NCI-H526 treated with DMSO at 0.1 percent for 48 hours (cell line): ENCODE measurements at regions not wholly inside any gene's neighbourhood (a gene's known extent, or its start where the extent isn't known, plus 50 kb on each side); places are given as distances from the start of the nearest gene placed in this dataset.

ENCODE experiments used
- DNase-seq: peaks from one replicate; lab custom pipeline; 2025; lab: John Stamatoyannopoulos, UW

DNA sequence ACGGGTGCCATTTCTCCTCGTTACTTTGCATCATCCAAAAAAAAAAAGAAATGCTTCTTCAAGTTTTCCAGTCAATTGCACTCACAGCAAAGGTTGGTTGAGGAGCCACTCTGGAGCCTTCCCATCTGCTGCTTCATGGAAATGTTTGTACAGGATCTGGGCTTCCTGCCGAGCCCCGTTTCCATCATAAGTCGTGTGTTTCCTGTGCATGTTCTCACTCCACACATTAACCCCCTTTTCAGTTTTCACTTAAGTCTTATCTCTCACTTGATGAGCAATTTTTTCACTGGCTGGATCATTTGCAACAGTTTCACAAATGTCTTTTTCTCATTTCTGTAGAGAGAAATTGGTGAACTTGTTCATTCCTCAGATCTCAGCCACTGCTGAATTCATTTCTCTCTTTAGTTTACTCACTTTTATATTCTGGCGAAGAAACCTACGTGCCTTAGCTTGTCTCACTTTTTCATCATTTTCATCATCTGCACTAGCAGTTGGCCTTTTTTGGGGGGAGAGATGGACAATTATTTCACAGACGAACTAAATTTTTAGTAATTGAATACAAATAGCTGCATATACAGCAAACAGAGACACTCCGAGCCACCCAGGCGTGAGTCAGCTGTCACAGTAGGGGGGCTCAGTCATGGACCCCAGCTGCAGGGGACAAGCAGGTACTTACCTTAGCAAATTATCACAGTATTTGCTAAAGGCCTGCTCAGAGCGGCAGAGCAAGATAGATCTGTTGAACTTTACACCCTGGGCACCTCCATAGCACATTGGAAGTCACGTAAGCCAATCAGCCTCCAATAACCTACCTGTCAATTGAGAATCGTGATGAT is 750.8 kb upstream of the ID2 start:
- DNase-seq, result no peak

DNA sequence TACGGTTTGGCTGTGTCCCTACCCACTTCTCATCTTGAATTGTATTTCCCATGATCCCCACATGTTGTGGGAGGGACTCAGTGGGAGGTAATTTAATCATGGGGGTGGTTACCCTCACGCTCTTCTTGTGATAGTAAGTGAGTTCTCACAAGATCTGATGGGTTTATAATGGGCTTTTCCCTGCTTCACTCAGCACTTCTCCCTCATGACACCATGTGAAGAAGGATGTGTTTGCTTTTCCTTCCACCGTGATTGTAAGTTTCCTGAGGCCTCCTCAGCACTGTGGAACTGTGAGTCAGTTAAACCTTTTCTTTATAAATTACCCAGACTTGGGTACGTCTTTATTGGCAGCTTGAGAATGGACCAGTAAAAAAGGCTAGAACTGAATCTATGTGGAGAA is 750.0 kb upstream of the ID2 start:
- no peak for DNase-seq

DNA sequence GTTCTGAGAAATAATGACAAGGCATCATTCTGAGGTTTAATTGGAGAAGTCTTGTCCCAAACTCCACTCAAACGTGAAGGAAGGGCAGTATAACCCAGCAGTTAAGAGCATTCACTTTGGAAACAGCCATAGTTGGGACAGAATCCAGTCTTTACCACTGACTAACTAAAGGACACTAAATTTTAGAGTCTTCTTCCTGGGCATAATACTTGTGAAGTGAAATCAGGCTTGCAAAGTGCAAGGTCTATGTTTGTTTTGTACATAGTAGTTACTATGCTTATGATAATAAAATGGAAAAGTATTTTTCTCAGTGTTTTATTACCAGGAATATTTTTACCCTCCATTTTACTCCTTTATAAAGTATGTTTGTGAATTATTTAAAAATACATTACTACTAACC is 748.2 kb upstream of the ID2 start:
- DNase-seq, result no peak

DNA sequence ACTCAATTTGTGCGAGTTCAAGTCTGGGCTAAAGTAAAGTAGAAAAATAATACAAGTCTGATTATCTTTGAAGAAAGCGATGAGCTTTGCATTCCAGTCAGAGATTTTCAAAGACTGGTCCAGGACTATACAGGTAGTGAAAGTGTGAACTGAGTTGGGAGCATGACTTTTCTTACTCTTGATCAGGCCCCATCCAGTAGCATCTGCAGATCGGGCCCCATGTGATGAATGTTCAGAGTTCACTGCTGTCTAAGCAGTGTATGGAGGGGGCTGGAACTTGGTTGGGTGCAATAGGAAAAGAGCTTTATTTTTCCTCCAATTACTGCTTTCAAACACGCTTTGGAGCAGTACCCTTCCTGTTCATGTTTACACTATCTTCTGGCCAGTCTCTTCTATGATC is 747.4 kb upstream of the ID2 start:
- DNase-seq, result no peak

DNA sequence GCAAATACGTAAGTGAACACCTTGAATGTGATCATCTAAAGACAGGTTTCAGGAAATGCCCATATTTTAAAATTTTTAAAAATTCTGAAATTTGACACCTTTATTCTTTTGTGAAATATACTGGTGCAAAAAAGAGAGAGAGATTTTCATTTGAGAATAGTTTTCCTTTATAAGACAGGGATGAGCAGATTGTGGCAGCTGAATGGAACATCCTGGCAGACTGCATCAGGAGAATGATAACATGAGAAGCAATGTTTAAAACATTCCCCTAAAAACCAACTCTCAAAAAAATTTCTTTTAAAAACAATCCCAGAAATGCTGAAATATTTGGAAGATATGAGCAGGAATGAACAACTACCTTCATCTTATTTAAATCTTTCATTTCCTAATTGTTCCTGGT is 744.8 kb upstream of the ID2 start:
- no peak for DNase-seq

DNA sequence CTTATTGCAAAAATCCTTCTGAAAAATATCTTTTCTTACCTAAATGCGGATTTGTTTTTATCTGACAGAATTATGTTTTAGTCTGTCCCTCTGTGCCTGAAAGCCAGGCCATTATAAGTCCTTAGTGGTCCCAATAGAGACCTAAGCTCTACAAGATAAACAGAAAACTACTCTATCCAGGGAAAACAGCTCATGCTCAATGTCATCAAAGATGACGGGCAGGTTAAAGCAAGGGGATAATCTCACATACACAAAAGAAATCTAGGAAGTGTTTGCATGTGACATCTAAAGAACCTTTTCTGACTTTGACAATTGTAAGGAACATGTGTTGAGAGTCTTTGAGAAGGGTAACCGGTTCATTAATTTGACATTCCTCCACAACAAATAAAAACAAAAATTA is 741.1 kb upstream of the ID2 start:
- no peak for DNase-seq

DNA sequence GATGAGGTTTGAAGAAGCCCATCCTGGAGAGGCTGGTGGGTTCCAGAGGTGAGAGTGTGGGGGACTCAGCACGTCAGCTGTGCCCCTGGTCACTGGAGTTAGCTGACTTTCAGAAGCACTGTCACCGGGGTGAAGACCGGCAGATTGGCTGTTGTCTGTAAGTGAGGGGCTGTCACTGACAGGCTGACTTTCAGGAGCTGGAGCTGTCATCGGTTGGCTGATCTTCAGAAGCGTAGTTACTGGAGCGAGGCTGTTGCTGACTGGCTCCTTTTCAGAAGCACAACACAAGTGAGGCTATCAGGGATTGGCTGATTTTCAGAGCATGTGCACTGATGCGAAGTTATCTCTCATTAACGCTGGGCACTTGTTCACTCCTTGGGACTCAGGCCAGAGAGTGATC is 738.4 kb upstream of the ID2 start:
- DNase-seq, result no peak

DNA sequence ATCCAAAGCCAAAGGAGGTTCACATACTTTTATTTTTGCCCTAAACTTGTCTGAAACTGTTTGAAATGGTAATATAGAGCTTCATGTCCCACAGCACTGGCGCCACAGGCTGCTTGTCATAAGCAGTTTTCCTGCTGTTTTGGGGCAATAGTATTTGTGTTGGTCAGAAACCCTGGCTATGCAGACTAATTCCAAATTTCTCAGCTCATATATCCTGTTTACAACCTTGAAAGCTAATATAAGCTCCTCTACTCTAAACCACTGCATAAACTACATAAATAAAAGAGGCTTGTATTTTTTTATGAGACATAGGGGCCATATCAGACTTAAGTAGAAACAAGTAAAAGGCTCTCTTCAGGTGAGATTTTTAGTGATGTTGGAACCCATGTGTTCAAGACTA is 736.8 kb upstream of the ID2 start:
- no peak for DNase-seq

DNA sequence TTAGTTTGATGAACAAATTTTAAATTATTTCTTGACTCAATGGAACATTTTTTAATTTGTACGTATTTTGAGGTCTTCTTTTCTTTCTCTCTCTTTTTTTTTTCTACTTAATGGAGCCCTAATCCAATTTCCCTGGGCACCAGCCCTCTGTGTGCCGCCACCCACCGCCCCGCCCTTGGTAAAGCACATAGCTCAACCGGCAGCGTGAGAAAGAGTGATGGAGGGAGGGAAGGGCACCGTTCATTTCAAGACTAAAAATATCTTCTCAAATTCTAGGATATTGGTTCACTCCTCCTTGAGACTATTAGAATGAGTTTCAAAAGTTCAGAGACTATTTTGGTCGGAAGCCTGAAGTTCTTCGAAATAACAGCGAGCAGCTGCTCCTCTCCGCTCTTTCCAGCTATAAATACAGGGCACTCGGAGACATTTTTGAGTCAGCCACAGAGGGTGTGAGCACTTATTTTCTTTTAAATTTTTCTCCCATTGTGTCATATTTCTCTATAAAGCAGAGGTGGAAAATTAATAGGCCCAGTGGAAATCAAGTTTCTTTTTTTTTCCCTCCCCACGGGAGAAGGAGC is 731.7 kb upstream of the ID2 start:
- no peak for DNase-seq

DNA sequence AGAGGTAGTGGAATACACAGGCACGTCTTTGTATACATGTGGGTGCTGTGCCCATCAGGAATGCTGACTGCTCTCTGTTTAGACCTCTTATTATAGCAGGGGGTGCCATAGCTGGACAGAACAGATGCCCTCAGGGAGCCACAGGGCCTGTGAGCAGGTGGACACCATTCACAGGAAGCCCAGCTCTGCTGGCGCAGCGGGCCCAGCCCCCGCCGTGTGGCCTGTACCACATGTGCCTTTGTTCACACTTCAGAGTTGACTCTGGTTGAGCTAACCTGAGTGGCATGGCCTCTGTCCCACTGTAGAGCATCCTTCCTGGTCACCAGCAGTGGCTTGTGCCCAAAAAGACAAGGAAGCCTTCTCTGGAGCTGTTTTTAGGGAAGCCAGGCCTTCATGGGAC is 730.9 kb upstream of the ID2 start:
- no peak for DNase-seq

DNA sequence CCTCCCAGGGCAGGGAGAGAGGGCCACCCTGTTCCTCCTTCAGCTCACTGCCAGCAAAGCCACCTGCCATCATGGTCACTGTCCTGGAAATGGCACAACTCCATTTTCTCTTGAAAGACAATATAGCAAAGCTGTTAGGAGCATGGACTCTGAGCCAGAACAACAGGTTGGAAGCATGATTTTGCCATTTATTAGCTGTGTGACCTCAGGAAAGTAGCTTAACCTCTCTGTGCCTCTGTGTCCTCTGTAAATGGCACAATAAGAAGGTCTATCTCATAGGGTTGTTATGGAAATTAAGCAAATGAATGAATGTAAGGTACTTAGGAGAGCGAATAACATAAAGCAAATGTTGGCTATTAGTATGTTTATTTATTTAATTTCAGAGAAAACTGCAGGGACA is 730.4 kb upstream of the ID2 start:
- DNase-seq, result no peak

DNA sequence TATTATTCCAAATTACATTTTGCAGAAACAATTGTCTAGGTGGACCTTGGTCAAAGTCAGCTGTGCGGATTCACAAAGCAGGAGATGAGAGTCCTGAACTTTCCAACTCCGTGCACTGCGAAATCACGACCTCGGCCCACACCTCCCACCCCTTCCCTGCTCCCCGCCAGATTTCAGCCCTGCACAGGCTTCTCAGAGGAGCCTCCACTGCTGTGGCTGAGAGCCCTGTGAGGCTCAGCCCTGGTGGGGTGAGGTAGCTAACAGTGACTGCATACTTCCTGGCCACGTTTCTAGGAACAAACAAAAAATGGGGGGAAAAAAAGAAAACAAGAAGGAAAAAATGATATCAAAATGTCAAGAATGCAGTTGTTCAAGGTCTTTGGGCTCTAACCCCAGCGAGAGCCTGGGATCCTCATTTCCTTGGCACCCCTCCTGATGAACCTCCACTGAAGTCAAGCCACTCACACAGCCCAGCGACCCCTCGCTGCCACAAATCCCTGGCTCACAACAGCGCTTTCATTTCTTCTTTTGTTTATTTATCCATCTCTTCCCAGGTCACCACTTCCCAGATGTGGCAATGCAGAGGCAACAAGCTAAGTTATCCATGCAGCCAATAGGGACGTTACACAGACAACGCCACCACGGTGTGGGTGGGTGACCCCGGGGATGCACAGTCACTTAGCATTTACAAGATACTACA is 729.7 kb upstream of the ID2 start:
- DNase-seq, result no peak

DNA sequence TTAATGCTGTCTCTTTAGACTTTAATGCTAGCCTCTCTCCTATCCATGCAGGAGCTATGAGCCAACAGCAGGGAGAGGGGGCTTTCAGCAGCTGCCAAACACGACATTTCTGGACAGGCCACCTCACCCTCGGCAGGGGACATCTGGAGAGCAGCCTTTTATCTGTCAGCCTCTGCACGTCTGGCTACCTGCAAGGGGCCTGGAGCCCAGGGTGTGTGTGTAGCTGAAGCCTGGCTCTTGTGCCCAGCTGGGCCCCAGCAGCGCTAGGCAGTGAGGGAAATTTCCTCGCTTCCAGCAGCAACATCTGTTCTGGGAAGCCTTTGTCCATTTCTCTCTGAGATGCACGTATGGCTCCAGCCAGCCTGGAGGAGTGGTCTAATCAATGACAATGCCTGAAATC is 728.7 kb upstream of the ID2 start:
- no peak for DNase-seq

DNA sequence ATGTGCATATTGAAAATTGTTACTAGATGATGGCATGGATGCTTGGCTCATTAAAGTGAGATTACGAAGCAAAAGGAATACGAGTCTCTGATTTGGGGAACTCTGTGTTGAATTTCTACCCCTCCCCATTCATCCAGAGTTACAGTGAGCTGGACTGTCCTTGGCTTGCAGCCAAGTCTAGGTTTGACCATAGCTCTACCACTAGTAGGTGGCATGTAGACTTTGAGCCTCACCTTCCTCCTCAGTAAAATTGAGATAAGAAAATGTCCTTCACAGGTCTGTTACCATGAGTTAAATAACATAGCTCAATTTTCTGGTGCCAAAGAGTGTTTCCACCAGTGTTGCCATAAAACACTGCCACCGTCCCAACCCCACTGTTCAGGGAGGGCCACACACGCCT is 727.6 kb upstream of the ID2 start:
- DNase-seq, result no peak

DNA sequence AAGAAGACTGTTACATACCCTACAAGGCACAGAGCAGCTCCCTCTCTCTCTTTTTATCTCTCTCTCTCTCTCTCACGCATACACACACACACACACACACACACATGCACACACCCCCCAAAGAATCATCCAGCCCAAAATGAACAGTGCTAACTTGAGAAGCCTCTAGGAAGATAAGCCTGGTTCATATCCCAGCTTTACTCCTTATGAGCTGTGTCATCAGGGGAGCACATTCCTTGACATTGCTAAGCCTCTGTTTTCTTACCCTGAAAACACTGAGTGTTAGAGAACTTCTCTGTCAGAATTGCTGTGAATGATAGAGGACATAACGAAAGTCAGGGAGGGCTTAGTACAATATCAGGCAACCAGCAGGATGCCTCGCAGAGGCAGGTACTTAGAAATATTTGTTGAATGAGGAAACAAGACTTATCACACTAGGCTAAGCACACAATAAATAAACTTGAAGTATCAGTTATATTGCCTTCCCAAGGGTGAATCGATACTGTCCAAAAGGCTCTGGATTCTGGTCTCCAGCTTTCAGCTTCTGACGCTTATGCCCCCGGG is 725.6 kb upstream of the ID2 start:
- no peak for DNase-seq

DNA sequence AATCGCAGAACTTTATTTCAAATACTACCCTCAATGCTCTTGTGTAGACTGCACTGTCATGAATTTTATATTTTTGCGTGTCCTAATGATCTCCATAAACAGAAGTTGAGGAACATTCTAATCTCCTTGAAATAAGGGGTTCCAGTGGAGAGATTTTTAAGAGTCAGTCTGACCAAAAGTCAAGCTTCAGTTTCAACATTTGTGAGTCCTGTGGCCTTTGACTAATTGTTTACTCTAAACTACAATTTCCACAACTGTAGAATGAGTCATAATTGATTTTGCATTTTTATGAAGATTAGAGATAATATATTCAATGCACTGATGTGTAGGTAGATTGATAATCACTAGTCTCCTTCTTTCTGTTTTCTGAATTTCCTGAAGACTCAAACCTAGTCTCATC is 720.3 kb upstream of the ID2 start:
- DNase-seq, result no peak

DNA sequence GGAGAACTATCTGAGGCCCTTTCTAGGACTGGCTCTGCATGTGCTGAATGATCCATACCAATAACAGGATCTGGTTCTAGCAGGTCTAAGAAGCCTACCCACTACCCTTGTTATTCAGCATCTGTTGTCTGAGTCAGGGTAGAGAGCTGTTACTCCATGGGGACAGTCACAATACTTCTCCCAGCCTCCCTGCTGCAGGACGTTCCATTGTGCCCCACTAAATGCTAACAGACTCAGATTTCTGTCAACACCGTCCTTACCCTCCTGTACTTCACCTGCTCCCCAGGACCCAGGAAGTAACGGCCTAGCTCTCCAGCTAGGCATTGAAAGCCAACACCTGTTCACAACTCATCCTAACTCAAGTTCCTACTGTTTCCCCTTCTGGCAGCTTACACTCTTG is 719.7 kb upstream of the ID2 start:
- no peak for DNase-seq

DNA sequence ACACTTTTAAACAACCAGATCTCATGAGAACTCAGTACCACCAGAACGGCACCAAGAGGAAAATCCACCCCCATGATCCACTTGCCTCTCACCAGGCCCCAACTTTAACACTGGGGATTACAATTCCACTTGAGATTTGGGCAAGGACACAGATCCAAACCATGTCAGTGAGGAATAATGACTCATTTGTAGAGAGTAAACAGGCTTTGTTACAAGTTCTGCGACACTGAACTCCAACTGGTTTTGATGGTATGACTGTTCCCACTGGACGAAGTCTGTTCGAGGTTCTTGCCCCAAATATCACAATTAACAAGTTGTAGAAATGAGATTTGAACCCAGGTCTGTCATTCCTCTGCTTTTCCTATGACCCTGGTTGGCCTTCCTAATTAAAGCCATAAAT is 718.1 kb upstream of the ID2 start:
- no peak for DNase-seq

DNA sequence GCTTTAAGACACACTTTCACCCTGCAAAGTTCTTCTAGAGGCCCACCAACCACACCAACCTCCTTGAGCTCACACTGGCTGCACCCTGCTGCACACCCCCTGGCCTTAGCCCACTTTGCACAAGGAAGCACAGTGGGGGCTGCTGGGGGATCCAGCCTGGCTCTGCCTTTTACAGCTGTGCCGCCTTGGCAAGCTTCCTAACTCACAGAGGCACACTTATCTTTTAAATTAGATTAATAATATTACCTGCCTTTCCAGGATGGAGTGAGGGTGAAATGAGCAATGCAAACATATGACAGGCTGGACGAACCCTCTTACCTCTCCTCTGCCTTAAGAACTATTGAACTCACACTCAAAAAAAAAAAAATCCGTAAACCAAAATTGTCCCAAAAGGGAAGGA is 715.8 kb upstream of the ID2 start:
- no peak for DNase-seq

DNA sequence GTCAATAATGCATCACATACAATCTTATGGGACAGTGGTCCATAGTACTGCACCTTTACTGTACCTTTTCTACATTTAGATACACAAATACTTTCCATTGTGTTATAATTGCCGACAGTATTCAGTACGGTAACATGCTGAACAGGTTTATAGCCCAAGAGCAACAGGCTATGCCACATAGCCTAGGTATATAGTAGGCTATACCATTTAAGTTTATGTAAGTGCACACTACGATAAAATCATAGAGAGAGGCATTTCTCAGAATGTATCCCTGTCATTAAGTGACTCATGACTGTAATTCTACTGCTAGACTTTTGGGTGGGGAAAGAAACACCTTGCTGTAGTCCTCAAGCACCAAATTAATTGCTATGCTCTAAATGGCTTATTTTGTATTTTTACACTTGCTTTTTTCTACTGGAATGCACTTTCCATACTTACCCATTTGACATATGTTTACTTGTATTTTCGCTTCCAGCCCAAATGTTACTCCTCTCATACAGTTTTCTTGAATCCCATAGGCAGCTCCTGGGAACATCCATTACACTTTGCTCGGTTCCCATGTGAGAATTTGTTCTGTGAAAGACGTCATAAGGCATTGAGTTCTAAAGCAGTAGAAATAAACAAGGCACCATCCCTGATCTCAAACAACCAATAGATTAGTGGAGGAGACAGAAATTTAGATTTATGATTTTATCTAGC is 714.0 kb upstream of the ID2 start:
- no peak for DNase-seq

DNA sequence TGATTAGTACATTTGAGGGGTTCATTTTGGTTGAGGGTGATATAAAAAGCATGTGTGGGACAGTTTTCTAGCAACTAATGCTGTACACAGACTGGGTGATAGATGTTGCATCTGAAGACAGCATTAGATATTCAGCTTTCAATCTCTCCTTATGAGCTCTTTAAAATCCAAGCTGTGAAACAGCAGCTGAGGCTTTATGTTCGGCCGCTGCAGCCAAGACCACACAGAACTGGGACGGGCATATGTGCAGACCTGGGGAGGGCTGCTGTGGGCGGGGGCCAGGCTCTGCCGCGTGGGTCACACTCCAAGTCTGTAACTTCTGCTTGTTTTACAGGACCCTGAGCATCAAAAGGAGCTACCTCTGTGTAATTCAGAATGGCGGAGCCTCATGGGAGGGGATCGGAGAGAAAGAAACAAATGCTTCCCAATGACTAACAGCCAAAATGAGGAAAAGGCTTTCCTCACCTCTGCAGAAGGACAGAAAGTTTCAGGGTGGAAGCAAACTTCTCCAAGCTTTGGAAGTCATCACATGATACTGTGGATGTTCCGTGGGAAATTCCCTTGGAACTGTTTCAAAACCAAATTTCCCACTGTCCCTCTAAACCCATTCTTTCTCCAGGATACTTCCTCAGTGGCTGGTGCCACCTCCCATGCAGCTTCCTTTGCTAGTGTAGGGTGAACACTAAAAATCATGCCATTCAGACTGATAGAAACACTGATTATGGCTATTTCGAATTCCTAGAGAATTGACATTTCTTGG is 711.9 kb upstream of the ID2 start:
- DNase-seq, result no peak

DNA sequence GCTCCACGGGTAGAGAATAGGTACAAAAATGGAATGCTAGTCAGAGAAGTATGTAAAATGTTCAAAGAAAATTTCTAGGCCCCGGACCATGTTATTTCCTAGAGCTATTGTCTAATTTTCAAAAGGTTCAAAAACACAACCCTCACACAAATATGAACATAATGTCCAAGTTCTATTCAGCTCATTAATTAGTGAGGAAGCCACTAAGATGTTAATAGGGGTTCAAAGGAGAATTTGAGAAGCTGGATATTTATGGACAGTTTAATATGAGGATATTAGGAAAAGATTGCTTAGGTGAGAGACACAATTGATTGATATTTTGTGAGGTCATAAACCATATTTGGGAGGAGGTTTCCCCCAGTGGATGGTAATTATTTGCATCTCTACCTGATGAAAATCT is 710.6 kb upstream of the ID2 start:
- DNase-seq, result no peak
